Nephron (organoid): ENCODE measurements at regions not wholly inside any gene's neighbourhood (a gene's known extent, or its start where the extent isn't known, plus 50 kb on each side); places are given as distances from the start of the nearest gene placed in this dataset.

Experiments used
- H3K27ac Mint-ChIP-seq, 3 experiments: 2 replicates each; pipeline ENCODE4 v1.8.0; 2020; ENCODE audit warnings: mixed read lengths in 3 of 3, mild to moderate bottlenecking in 2 of 3, moderate library complexity in 1 of 3
- H3K27me3 Mint-ChIP-seq: 2 replicates; pipeline ENCODE4 v1.8.0; 2021; ENCODE audit warnings: low read depth, mild to moderate bottlenecking, moderate library complexity, mixed read lengths
- H3K36me3 Mint-ChIP-seq: 2 replicates; pipeline ENCODE4 v1.8.0; 2020; ENCODE audit warnings: low read depth, mixed read lengths
- H3K4me1 Mint-ChIP-seq: 2 replicates; pipeline ENCODE4 v1.8.0; 2020; ENCODE audit warnings: mixed read lengths
- H3K4me3 Mint-ChIP-seq, 3 experiments: 2 replicates each; pipeline ENCODE4 v1.8.0; 2020; ENCODE audit warnings: mild to moderate bottlenecking in 3 of 3, mixed read lengths in 3 of 3, moderate library complexity in 2 of 3
- H3K9me3 Mint-ChIP-seq: 2 replicates; pipeline ENCODE4 v1.8.0; 2020; ENCODE audit warnings: mixed read lengths
- TF ChIP-seq, protein P1 (sequence below), 3 experiments: fragments of 200-600 bp; sonication (generic); IDR thresholded peaks; one replicate each; pipeline ENCODE4 v1.5.0; 2021; ENCODE audit warnings: antibody characterized with exemption in 3 of 3; ENCODE audit not compliant: unreplicated experiment in 3 of 3

GRCh38 chr6:93915961-93916360, 496.6 kb upstream of the EPHA7 start:
- no peaks in the 10 kb centered on the region for H3K36me3 Mint-ChIP-seq
- TF ChIP-seq, protein P1, sequence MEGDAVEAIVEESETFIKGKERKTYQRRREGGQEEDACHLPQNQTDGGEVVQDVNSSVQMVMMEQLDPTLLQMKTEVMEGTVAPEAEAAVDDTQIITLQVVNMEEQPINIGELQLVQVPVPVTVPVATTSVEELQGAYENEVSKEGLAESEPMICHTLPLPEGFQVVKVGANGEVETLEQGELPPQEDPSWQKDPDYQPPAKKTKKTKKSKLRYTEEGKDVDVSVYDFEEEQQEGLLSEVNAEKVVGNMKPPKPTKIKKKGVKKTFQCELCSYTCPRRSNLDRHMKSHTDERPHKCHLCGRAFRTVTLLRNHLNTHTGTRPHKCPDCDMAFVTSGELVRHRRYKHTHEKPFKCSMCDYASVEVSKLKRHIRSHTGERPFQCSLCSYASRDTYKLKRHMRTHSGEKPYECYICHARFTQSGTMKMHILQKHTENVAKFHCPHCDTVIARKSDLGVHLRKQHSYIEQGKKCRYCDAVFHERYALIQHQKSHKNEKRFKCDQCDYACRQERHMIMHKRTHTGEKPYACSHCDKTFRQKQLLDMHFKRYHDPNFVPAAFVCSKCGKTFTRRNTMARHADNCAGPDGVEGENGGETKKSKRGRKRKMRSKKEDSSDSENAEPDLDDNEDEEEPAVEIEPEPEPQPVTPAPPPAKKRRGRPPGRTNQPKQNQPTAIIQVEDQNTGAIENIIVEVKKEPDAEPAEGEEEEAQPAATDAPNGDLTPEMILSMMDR (IDR thresholded peaks at IDR 0.05; ENCODE audit: unreplicated experiment in 3 of 3) = no peak
- H3K9me3 Mint-ChIP-seq = no peaks in the 10 kb centered on the region
- H3K4me3 Mint-ChIP-seq = no peak overlapping the region
- no peaks in the 10 kb centered on the region for H3K27me3 Mint-ChIP-seq
- no peaks in the 10 kb centered on the region for H3K4me1 Mint-ChIP-seq
- no peak overlapping the region for H3K27ac Mint-ChIP-seq

- no peaks in the 10 kb centered on the region for H3K36me3 Mint-ChIP-seq
- H3K4me3 Mint-ChIP-seq = no peak overlapping the region
- no peaks in the 10 kb centered on the region for H3K9me3 Mint-ChIP-seq
- TF ChIP-seq, protein P1 (IDR thresholded peaks at IDR 0.05; ENCODE audit: unreplicated experiment in 3 of 3) = no peak
- H3K27ac Mint-ChIP-seq = no peak overlapping the region
- no peaks in the 10 kb centered on the region for H3K4me1 Mint-ChIP-seq
- H3K27me3 Mint-ChIP-seq = no peaks in the 10 kb centered on the region
Measured at GRCh38 chr6:93902517-93902916, 483.2 kb upstream of the EPHA7 start.

GRCh38 chr6:93900142-93900541, 480.8 kb upstream of the EPHA7 start:
- Mint-ChIP-seq H3K27me3 (no peaks in the 10 kb centered on the region), H3K27ac (no peak overlapping the region), H3K36me3 (no peaks in the 10 kb centered on the region), H3K9me3 (no peaks in the 10 kb centered on the region), H3K4me3 (no peak overlapping the region), H3K4me1 (no peaks in the 10 kb centered on the region)
- TF ChIP-seq, protein P1 (IDR thresholded peaks at IDR 0.05; ENCODE audit: unreplicated experiment in 3 of 3) = no peak

DNA sequence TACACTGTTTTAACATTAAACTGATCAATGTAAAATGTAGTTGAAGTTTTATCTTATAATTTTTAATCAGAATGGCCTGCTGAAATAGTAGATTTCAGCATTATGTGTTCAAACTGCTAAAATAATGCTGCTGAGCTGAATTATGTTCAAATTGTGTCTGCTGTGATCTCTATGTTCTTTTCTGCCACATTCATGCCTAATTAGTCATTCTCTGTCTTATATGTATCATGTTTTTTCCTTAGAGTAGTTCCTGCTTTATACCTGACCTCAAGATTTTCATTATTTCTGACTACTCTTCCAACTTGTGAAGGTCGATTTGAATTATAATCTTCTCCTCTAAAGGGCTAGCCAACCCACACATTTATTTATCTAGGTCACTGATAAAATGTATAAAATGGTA, 476.7 kb upstream of the EPHA7 start:
- Mint-ChIP-seq H3K4me3 (no peak overlapping the region), H3K27me3 (no peaks in the 10 kb centered on the region), H3K9me3 (no peaks in the 10 kb centered on the region), H3K4me1 (no peaks in the 10 kb centered on the region), H3K27ac (no peak overlapping the region), H3K36me3 (no peaks in the 10 kb centered on the region)
- TF ChIP-seq, protein P1 (IDR thresholded peaks at IDR 0.05; ENCODE audit: unreplicated experiment in 3 of 3) = no peak

DNA sequence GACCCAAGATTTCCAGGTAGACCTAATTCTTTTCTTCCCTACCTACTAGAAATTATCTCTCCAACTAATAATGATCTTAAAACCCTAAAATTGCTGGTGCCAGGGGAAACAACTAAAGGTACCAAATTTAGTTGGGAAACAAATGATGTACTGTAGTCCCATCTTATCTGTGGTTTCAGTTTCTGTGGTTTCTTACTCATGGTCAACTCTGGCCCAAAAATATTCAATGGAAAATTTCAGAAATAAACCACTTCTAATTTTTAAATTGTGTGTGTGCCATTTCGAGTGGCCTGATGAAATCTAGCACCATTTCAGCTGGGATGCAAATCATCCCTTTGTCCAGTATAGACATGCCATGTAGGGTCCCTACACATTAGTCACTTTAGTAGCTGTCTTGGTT, 475.2 kb upstream of the EPHA7 start:
- H3K36me3 Mint-ChIP-seq = no peaks in the 10 kb centered on the region
- TF ChIP-seq, protein P1 (IDR thresholded peaks at IDR 0.05; ENCODE audit: unreplicated experiment in 3 of 3) = no peak
- no peaks in the 10 kb centered on the region for H3K27me3 Mint-ChIP-seq
- no peaks in the 10 kb centered on the region for H3K4me1 Mint-ChIP-seq
- no peak overlapping the region for H3K27ac Mint-ChIP-seq
- no peak overlapping the region for H3K4me3 Mint-ChIP-seq
- no peaks in the 10 kb centered on the region for H3K9me3 Mint-ChIP-seq

DNA sequence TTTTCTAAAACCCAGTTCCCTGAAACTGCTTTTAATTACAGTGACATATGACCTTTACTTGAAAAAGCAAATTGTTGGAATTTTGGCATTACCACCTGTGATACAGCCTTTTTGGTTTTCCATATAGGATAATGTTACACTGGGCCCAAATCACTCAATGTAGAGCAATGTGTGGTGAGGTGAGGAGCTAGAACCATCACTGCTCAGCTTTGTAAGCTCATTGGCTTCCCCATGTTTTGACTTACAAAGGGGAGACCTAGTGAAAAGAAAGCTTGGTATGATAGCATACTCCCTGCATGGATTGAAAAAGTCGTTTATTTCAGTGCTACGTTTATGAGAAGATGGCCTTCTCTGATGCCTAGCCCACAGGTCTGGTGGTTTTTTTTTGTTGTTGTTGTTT, 470.4 kb upstream of the EPHA7 start:
- Mint-ChIP-seq H3K9me3 (no peaks in the 10 kb centered on the region), H3K27me3 (no peaks in the 10 kb centered on the region), H3K27ac (no peak overlapping the region), H3K4me1 (peaks cover 7% of the 10 kb centered on the region), H3K36me3 (no peaks in the 10 kb centered on the region), H3K4me3 (no peak overlapping the region)
- TF ChIP-seq, protein P1 (IDR thresholded peaks at IDR 0.05; ENCODE audit: unreplicated experiment in 3 of 3) = no peak
